H1 (cell line): ENCODE measurements at regions not wholly inside any gene's neighbourhood (a gene's known extent, or its start where the extent isn't known, plus 50 kb on each side); places are given as distances from the start of the nearest gene placed in this dataset.

ENCODE experiments used
- ATF2 ChIP-seq: IDR thresholded peaks from 2 replicates; pipeline ENCODE4 v1.6.1; 2012; ENCODE audit warnings: low read length, inconsistent platforms
- CREB1 ChIP-seq: IDR thresholded peaks from 2 replicates; pipeline ENCODE4 v1.6.1; 2012; ENCODE audit warnings: inconsistent platforms
- JUN ChIP-seq: IDR thresholded peaks from 2 replicates; pipeline ENCODE4 v1.6.1; 2011; ENCODE audit warnings: low read depth, mild to moderate bottlenecking, improper control_type of control experiment, low read length
- TF ChIP-seq, protein P1 (sequence below), 3 experiments: IDR thresholded peaks; 1 replicate in 2 of 3; 2 replicates in 1 of 3; pipeline versions ENCODE4 v1.5.1 to v1.6.1; 2011; ENCODE audit warnings: low read length in 3 of 3, mild to moderate bottlenecking in 3 of 3, inconsistent platforms in 2 of 3, low read depth in 1 of 3, moderate library complexity in 1 of 3; ENCODE audit not compliant: insufficient read depth in 1 of 3; ENCODE audit errors: control extremely low read depth in 1 of 3

DNA sequence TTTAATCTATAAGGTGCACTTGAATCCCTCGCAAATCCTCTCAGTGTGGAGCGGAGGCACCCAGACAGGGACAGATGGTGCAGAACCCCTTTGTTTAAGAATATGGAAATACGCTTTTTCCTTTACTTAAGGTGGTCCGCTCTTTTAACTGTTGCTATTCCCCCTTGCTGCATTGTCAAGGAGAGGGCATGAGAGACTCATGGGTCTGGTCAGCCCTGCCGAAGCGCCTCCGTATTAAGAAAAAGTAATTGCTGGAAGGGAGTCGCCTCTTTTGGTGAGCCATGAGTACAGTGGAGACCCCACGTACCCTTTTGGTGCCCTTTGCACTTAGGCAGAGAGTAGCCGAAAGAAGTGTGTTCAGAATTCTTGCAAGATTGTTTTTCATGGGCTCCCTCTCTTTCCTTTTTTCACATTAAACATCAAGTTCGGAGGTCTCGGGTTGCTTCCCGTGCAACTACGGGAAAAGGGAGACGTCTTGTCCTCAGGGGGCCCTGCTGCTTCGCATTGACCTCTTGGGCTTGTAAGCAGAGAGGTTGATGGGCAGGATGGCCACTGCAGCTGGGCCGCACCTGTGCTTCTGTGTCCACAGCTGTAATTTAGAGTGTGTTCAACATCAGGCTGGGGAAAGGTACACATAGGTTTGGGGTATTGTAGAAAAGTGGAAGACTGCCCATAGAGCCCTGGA lies 109.6 kb downstream of the SPRY1 start:
- TF ChIP-seq, protein P1, sequence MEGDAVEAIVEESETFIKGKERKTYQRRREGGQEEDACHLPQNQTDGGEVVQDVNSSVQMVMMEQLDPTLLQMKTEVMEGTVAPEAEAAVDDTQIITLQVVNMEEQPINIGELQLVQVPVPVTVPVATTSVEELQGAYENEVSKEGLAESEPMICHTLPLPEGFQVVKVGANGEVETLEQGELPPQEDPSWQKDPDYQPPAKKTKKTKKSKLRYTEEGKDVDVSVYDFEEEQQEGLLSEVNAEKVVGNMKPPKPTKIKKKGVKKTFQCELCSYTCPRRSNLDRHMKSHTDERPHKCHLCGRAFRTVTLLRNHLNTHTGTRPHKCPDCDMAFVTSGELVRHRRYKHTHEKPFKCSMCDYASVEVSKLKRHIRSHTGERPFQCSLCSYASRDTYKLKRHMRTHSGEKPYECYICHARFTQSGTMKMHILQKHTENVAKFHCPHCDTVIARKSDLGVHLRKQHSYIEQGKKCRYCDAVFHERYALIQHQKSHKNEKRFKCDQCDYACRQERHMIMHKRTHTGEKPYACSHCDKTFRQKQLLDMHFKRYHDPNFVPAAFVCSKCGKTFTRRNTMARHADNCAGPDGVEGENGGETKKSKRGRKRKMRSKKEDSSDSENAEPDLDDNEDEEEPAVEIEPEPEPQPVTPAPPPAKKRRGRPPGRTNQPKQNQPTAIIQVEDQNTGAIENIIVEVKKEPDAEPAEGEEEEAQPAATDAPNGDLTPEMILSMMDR (IDR thresholded peaks at IDR 0.05; ENCODE audit: control extremely low read depth in 1 of 3, insufficient read depth in 1 of 3, low read depth in 1 of 3, low read length in 3 of 3), result no peak
- TF ChIP-seq JUN (no peak), ATF2 (no peak), CREB1 (no peak)
